NCI-H2171 (cell line): ENCODE measurements at regions not wholly inside any gene's neighbourhood (a gene's known extent, or its start where the extent isn't known, plus 50 kb on each side); places are given as distances from the start of the nearest gene placed in this dataset.
"Not testable (repeated sequence)": the region's sequence is repeated elsewhere in the genome, so short reads cannot be mapped to it uniquely, and the experiment has no call there.

Source experiments
- DNase-seq: peaks from one replicate; lab custom pipeline; 2025; lab: John Stamatoyannopoulos, UW

DNA sequence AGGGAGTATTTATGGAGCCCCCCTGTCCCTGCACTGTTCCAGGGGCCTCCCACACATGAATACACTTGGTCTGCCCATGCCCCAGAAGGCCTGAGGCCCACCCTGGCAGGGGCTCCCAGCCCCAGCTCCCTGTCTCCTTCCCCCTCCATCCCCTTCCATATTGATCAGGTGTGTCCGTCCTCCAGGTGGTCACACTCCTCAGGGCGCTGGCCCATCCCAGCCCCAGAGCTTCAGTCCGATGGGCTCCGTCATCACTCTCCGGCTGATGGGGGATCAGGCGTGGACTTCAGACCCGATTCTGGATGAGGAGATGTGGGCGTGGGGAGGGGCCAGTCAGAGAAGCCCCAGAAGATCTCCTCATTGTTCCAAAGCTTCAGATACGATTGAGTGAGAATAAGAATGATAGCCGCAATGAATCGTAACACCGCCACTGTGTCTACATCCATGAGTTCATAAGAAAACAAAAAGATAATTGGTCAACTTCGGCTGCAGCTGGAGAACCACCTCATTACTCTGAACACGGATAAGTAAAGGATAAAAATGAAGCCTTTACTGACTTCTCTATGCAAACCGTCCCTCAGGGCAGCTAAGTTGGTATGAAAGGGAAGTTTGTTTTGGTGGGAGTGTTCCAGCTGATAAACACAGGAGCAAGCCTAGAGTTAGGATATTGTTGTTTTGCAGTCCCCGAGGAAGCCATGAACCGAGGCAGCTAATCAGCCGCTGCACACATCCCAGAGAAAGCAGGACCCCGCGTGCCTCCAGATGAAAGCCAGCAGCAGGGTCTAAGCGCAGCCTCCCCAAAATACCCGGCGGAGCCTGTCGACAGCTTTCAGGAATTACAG is 279.5 kb downstream of the NDUFA10 start:
- no peak for DNase-seq

DNA sequence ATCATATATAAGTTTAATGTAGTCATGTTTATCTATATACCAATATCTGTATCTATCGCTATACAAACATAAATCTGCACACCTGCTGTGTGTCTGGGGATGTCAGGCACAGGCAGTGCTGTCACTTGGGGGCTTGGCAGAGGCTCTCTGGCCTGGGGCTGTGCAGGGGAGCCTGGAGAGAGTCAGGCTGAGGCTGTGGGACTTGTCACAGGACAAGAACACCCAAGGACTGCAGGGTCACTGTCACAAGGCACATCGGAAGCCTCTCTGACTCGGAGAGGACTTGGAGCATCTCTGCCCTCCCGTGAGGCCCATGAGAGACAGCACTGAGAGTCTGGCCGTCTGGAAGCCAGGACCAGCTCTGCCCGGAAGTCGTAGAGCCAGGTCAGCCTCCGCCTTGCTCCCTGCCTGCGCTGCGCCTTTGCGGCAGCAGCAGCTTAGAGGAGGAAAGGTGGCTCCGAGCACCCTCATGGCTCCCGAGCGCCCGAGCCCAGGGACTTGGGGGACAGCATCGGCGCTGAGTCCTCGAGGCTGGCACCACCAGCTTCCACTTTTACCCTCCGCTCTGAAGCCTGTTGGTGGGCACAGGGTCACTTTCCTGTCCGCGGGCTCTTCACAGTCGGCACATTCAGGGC is 280.3 kb downstream of the NDUFA10 start:
- no peak for DNase-seq

DNA sequence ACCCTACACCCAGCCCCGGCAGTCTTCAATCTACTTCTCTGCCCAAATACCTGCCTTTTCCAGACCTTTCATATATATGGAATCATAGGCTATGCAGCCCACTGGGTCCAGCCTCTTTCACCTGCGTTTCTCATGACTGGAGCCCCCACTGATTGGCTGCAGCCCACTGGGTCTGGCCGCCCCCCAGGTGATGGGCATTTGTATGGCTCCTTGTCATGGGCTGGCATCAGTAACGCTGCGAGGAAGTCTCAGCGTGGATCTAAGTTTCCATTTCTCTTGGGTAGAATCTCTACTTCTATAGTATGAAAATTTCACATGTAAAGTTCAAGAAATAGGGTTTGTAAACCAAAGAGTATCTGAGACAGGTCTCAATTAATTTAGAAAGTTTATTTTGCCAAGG is 281.9 kb downstream of the NDUFA10 start:
- no peak for DNase-seq

DNA sequence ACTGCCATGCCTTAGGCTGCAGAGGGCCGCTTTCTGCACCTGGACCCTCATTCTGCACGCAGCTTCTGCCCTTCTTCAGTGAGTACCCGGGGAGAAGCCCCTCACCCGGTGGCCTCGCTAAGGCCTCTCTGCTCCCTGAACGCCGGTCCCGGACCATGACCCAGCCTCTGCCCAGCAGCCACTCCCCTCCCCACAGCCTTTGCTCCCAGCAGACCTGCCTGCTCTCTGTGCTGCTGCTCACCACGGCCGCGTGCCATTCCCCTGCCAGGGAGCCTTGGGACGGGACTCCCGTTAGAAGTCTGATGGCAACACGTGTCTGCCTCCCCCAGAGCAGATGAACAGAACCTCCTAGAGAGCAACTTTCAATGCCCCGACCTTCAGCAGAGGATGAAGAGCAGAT is 282.8 kb downstream of the NDUFA10 start:
- DNase-seq, result no peak

DNA sequence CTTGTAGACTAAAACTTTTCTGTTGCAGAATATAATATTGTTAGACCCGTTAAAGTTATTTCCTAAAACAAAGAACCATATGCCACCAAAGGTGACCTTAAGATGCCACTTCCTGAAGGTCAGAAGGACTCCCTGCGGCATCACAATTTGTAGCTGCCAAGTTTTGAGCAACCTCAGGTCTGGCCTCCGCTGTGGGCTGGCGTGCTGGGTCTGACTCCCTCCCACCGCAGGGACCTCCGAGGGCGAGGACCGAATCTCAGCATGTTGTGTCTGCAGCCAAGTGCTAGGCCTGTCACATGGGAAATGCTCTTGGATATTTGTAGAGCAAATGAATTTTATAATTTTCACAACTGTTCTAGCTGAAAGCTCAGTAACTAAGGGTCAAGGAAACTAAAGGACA is 285.9 kb downstream of the NDUFA10 start:
- DNase-seq, result no peak

DNA sequence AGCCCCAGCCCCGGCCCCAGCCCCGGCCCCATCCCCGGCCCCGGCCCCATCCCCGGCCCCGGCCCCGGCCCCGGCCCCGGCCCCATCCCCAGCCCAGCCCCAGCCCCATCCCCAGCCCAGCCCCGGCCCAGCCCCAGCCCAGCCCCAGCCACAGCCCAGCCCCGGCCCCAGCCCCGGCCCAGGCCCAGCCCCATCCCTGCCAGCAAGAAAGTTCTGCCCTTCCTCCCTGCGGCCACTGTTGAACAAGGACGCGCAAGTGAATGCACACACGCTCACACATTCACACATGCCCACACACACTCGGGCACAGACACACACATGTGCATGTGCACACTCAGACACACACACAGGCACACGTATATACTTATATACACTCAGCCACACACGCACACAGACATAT is 287.0 kb downstream of the NDUFA10 start:
- no peak for DNase-seq

DNA sequence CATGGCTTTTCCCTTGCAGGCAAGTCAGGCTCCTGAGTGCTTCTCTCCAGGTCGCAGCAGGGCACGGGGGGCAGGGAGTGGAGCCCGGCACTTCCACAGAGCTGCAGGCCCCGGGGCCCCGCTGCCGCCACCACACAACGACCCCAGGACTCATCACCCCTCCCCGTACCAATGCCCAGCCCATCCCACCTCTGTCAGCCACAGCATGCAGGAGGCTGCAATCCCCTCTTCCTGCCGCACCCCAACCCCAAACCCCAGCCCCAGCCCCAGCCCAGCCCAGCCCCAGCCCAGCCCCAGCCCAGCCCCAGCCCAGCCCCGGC is 288.0 kb downstream of the NDUFA10 start:
- no peak for DNase-seq

DNA sequence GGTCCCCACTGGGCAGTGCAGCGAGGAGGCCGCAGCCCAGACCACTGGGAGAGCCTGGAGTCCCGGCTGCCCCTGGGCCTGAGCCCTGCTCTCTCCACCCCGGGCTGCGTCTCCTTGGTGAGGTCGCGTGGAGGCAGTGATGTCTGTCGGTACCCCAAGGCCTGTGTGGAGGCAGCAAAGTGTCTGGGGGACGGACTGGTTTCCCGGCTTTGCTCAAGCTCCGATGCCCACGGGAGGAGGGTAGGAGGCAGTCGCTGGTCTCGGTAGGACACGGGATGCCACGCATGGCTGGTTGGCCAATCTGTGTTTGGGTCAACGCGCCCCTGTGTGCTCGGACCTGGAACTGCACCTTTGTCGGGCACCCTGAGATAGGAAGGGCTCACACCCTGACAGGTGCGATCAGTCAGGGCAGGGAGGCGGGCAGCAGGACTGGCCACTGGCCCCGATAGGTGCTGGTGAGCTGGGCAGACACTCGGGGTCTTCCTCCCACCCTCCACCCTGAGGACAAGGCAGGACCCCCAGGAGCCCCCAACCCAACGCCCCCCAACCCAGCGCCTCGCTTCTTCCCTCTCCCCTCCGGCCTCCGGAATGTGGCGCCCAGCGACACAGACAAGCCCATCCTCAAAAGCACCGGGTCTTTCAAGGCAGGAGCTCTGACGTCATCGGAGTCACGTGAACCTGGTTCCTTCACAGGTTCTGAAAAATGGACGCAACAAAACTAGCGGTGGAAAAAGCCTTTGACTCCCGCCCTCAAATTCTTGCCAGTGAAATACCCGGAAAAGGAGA is 288.6 kb downstream of the NDUFA10 start:
- DNase-seq, result no peak

DNA sequence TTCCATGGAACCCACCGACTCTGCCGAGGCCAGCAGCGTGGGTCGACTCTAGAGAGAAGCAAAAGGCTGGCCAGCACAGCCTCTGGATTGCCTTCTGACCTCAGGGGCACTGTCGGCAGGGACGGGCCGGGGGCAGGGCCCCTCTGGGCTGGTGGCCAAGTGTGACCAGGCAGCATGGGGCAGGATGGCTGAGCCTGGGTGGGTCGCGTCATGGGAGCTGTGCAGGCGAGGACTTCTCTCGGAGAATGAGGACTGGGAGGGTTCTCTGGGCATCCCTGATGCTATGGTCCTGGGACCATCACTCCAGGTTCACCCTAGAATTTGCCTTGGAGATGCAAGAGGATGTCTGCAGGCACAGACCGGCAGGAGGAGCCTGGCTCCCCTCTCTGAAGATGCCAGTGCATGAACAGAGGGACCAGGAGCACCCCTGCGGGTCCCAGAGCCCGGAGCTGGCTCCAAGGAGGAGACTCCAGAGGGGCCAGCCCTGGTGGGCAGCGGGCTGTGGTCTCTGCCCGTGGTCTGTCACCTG is 289.2 kb downstream of the NDUFA10 start:
- DNase-seq, result no peak

DNA sequence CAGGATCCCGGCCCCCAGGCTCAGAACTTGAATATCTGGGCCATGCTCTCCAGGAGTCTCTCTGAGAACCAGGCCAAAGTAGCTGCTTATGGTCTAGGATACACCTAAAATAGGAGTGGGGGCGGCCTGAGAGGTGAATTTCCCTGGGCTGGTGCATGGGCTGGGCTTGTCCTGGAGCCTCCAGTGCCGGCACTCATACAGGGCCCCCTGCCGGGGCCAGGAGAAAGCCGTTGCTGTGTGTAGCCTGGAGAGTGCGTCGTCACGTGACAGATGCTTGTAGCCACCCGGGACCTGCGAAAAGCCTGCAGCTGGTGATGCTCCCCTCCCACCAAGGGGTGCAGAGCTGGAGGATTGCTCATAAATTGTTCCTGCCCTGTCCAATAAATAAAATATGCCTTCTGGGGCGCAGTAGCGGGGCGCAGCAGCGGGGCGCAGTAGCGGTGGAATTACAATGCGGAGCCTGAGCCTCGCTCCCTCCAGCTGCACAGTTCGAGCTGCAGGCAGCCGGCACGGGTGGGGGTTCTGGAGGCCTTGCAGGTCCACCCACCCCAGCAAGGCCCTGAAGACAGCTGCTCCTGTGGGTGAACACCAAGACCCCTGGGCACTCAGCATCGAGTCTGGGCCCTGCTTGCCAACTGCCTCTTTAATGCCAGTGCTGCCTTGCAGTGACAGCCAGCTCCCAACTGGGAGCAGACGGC is 289.9 kb downstream of the NDUFA10 start:
- DNase-seq, result peak; percentile 20

DNA sequence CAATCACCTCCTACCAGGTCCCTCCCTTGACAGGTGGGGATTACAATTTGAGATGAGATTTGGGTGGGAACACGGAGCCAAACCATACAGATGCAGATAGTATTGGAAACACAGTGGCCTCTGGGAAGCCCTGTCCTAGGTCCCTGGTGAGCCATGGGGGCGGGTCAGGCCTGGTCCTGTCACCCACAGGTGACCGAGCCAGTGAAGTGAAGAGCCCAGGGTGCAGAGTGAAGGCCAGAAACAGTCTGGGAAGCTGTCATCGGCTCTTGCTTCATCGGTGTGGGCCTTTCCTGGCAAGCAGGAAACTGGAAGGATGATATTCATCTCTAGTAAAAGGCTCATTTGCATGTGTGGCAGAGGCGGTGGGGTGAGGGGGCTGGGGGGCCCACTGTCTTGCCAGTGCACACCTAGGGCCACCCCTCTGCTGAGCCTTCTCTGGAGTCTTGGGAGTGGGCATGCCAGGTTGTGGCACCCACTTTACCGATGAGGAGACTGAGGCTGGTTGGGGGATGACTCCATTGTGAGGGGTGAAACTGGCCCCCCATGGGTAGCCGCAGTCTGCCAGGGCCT is 290.6 kb downstream of the NDUFA10 start:
- DNase-seq, result no peak

DNA sequence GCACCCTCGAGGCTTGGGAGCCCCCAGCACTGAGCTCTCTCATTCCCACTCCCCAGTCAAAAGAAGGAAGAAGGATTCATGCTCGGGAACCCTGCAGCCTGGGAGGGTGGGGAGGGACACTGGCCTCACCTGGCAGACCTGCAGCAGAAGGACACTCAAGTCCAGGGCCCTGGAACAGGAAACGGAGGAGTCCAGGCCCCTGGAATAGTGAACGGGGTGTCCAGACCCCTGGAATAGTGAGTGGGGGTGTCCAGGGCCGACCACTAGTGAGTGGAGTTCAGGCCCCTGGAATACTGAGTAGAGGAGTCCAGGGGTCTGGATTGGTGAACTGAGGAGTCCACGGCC is 292.5 kb downstream of the NDUFA10 start:
- no peak for DNase-seq

DNA sequence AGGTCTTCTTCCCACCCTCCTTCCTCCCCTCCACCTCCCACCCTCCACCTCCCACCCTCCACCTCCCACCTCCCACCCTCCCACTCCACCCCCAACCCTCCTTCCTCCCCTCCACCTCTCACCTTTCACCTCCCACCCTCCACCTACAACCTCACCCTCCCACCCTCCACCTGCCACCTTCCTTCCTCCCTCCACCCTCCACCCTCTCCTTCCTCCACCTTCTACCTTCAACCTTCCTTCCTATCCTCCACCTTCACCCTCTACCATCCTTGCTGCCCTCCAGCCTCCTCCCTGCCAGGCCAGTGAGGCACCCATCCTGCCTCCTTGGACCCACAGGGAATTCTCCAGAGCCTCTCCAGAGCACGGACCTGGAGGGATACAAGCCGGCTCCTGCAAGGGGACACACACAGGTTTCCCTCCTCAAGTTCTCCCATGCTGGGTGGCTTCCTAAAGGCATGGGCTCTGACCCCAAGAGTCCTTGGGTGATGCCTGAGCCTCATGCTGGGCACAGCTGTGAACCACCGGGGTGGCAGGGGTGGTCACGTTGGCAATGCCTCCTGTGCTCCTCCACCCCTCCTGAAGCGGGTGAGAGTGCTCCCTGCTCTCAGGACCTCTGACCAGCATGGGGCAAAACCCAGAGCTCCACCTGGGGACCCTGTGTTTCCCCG is 293.0 kb downstream of the NDUFA10 start:
- DNase-seq, result no peak

DNA sequence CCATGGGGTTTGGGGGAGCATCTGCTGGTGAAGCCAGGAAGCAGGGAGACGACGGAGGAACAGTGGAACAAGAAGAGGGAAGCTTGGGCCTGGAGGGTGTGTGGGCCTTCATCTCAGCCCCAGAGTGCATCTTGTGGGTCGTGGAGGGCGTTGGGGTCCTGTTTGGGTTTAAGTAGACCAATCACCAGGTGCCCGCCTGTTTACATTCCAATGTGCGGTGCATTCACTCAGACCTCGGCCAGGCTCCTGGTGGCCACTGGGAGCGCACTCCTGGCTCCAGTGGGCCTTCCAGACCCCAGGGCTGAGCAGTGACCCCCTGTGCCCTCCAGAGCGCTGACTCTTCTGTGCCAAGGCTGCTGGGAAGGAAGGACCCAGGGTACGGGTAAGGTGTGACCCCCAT is 293.7 kb downstream of the NDUFA10 start:
- no peak for DNase-seq

DNA sequence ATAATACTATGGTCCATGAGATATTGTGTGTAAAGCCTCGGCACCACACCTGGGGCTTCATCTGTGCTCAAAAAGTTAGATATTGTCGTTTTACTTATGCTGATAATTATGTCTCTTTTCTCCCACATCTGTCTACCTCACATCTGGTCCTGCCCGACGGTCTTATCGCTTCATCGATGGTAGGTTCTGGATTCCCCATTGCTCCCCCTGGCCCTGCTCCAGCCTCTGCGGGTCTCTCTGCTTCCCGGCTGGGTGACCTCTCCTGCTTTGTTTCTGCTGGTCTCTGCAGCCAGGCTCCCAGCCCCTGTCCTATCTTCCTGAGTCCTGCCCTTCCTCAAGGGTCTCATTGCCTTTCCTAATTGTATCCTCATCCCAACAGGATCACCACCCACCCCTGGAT is 294.2 kb downstream of the NDUFA10 start:
- DNase-seq, result no peak

DNA sequence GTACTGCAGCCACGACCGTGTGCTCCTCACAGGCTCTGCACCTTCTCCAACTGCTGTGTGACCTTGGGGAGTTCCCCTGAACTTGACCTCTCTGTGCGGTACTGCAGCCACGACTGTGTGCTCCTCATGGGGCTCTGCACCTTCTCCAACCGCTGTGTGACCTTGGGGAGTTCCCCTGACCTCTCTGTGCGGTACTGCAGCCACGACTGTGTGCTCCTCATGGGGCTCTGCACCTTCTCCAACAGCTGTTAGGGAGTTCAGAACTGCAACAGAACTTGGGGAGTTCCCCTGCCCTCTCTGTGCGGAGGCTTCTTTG is 294.6 kb downstream of the NDUFA10 start:
- not testable (repeated sequence) for DNase-seq

DNA sequence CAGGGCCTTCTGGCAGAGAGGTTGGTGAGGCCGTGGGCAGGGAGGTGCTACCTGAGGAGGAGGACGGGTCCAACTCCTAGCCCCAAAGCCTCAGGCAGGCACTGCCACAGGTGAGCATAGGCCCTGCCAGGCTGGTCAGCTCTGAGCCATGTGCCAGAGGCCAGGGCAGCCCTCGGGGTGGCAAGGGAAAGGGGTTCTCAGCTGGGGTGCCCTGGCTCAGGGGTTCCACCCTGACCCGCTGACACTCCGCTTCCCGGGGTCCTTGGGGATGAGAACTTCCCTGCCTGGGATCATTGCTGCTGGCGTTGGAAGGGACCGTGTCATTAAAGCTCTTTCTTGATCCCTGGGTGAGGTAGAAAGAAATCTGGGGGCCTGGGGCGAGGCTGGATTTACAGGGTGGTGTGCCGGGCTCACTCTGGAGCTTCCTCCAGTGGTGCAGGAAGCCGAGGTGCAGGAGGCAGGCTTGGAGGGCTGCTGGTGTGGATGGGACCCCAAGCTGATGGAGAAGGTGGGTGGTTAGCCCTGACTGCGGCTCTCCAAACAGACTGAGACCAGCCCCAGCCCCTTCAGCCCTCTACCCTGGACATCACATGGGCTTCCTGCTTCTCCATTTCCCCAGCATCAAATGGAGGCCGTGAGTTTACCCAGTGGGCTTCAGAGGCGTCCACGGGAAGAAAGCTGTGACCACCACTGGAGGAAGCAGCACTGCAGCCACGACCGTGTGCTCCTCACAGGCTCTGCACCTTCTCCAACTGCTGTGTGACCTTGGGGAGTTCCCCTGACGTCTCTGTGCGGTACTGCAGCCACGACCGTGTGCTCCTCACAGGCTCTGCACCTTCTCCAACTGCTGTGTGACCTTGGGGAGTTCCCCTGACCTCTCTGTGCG is 295.2 kb downstream of the NDUFA10 start:
- no peak for DNase-seq

DNA sequence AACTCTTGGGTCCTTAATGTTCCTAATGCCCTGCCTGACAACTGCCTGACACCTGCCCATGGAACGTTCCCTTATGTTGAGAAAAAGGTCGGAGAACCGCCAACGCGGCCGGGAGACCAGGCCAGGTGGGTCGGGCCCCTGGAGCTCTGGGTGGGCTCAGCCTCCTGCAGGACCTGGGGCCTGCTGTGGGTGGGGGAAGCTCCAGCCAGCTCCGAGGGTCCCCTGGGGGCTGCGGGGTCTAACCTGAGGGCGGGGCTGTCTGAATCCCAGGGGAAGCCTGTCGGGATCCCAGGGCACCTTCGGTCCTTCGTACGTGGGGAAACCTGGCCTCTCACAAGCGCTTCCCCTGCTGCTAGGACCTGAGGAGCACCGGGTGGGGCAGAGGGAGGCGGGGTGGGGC is 296.0 kb downstream of the NDUFA10 start:
- DNase-seq, result no peak

DNA sequence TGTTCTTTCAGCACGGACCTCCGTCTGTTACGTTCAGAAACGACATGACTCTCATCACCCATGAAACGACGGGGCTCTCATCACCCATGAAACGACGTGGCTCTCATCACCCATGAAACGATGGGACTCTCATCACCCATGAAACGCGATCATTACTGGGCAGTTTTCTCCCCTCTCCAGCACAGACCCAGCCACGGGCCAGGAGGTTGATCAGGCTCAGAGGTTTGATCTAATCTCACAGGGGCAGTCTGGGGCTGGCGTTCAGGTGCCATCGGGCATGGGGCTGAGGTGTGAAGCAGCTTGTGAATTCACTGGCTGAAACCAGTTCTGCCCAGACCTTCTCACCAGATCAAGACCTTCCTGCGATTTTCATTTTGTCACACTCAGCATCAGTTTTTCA is 296.4 kb downstream of the NDUFA10 start:
- DNase-seq, result no peak

DNA sequence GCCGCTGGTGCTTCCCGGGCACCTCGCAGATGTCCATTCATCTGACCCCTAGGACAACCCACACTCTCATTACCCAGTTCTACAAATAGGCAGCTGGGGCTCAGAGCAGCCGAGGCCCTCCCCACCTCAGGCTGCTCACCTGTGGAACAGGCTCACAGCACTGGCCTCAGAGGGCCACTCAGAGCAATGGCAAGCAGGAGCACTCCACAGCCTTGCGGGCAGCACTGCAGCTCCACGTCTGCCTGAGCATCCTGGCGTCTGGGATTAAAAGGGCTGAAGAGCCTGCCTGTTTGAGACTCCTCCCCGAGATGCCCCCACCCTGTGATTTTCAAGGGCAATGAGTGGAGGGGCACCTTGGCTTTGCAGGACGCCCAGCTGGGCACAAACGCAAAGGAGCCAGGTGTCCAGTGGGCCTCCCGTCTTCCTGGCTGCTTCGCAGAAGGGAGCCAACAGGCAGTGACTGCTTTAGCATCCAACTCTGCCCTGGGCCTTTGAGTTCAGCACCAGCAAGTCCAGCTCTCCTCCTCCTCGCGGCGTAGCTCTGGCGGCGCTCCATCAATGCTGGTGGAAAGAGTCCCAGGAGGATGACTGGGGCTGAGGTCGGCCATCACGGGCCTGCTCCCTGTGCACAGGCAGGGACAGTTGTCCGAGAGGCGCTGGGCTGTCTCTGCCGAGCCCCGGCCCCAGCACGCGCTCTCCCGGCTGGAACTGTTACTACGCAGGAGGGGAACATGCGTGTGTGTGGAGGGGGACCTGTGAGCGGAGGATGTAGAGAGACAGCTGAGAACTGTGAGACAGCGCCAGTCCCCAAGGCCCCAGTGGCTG is 297.2 kb downstream of the NDUFA10 start:
- no peak for DNase-seq
